ENCODE measurements at regions not wholly inside any gene's neighbourhood (a gene's known extent, or its start where the extent isn't known, plus 50 kb on each side); places are given as distances from the start of the nearest gene placed in this dataset.

DNA sequence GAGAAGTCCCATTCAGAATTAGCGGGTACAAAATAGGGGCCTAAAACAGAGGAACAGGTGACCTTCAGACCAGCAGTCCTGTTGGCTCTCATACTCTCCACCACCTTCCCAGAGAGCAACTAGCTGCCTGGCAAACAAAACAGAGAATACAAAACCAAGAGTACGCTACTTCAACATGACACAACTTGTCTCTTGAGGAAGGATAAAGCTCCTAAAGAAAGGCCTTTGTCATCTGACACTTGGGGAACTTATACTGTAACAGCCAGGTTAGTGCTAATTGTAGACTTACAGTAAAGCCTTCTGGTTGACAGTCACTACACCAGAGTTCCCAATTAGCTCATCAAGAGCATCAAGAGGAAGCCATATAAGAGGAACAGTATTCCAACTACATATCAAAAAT is 282.1 kb upstream of the NT5C1B start:
- ATAC-seq: peak; percentile 87

DNA sequence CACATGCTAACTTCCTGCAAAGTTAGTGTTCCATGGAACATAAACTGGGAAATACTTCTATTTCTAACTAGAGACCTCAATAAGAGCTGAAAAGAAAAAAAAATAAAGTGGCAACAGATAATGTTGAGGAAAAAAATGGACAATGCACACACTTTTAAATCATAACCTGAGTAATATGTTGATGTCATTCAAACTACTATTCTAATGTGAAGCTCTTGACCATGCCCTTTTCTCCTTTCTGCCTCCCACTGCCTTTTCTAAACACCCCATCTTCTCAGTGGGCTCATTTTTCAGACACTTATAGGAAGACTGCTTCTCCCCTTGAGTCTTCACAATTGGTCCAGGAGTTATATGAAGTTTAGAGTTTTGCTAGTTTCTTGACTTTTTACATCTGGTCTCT is 280.9 kb upstream of the NT5C1B start:
- no peak for ATAC-seq

DNA sequence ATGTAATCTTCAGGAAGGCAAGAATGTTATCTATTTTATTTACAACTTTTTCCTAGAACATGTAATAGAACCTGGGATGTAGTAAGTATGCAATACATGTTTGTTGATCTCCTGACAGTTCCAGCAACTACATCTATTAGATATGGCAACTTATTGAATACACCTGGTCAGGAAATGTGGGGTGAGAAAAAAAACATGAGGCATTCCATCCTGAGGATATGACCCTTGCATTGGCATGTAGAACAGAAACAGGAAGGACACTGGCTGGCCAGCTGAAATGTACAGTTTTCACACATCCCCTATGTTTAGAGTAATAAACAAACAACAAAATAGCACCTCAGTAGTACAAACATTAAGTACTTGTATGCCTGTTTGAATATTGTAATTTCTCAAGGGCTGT is 272.6 kb upstream of the NT5C1B start:
- ATAC-seq: no peak

DNA sequence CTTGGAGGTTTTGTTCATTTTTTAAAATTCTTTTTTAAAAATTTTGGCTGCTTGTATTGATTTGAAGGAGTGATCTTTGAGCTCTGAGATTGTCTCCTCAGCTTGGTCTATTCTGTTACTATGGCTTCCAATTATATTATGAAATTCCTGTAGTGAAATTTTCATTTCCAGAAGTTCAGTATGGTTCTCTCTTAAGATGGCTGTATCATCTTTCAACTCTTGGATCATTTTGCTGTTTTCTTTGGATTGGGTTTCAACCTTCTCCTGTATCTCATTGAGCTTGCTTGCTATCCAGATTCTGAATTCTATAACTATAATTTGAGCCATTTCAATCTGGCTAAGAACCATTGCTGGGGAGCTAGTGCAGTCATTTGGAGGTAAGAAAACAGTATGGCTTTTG is 270.8 kb upstream of the NT5C1B start:
- ATAC-seq: no peak

- no peak for ATAC-seq
Observed at GRCh38 chr2:18856765-18857164, 267.4 kb upstream of the NT5C1B start.

DNA sequence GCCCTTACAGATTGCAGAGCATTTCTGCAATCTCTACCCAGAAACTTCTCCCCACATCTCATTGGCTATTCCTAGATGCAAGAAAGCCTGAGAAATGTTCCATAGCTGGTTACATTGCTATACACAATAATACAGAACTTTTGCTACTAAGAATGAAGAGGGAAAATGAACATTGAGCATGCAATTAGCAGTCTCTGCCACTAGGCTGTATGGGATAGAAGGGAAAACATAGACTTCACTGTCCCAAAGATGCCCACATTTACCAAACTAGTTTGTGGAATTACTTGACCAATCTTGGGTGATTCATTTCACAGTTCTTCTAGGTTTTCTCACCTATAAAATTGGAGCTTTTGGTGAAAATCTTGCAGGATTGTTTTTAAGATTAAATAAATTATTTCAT is 265.7 kb upstream of the NT5C1B start:
- no peak for ATAC-seq

DNA sequence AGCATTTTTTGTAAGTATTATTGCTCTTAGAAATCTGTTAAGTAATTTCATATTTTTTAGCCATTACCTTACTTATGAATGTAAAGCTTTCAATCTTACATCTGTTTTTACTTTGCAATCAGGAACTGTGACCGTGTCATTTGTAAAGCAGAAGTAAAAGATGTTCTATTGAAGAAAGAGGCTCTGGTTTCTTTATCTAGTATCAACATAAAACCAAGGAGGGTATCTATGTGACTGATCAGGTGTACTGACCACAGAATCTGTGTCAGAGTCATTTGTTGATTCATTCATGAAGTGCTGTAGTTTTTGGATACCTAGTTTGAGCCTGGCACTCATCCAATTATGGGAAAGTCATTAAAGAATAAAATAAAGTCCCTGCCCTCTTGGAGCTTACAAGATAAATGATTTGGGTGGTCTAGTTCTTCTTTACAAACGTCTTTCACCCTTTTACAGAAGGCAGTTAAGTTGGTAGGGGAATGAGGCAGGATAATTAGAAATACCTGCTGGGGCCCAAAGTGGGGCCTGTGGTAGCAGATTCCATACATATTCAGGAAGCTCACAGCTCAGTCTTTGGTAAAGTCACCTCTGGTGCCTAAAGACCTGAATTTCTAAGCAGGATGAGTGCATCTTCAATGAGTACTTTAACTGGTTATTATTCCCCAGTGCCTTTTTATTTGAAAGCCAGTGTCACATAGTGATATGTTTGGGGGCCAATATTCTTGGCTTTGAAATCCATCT is 260.6 kb upstream of the NT5C1B start:
- ATAC-seq: no peak

GRCh38 chr2:18848646-18849045 is 259.3 kb upstream of the NT5C1B start:
- ATAC-seq: no peak

- no peak for ATAC-seq
Observed at GRCh38 chr2:18845854-18846445, 256.6 kb upstream of the NT5C1B start.

DNA sequence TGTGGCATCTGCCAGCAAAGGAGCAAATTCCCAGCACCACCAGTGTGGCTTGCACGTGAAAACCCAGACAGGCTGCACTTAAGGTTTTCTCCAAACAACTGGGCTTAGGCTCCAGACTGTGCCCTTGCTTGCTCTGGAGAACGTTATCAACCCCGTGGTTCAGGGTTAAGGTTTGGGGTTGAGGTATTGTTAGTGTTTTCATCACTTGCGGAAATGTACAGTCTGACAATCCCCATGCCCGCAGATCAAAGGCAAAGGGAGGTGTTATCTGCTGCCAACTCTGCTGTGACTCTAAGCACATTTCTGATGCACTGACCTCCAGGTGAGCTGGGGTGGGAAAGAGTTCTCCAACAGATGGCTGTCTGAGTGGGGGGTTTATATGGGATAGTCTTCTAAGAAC is 253.5 kb upstream of the NT5C1B start:
- no peak for ATAC-seq

DNA sequence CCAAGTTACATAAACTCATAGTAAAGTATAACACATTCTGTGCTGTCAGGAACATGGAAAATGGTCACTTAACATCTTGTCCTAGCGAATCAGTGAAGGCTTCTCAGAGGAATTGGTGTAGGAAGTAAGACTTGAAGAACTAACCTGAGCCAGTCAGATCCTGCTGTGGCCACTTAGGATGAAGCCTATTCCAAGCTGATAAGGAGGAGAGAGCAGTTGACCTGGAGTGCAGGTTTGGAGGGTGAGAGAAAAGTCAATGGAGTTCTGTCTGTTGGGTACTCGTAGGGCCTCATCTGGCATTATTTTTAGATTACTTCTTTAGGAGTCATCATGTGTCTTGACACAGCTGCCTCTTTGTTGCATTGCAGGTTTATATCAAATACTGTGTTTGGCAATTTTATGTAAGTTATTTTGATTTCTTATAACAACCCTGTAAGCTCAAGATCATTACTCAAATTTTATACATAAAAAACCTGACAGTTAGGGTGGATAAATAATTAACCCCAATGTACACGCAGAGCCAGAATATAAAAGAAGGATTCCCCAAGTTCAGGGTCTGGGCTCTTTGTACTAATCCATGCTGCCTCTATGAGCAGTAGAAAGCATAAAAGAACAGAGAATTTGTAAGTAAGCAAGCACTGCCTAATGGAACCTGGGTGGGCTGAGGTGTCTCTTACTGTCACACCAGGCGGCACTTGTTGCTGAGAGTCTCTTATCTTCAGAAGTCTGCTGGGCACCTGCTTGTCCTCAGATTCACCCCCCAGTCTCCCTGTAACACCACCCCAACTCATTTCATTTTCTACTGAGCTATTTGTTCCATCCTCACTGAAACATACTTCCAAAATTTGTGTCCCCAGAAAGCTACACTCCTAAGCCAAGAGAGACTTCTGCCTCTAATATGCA is 252.1 kb upstream of the NT5C1B start:
- ATAC-seq: no peak

GRCh38 chr2:18837240-18837639 is 247.9 kb upstream of the NT5C1B start:
- ATAC-seq: no peak

DNA sequence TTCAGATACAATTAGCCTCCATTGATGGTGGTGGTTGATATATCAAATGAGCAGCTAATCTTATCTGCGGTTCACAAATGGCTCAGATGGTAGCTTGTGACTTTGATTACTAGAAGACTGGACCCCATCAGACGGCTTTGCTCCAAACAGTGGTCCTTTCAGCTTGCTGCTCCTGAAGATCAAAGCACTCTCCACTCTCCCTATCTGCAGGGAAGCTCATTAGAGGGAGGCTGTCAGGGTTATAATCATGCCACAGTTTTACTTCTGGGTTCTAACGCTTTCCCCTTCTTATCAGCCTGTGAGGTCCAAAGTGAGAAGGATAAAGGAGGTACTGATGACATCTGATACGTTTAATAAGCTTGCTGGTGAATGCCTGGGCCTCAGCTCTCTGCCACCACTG is 247.1 kb upstream of the NT5C1B start:
- ATAC-seq: no peak

GRCh38 chr2:18835787-18836186 is 246.4 kb upstream of the NT5C1B start:
- no peak for ATAC-seq

- ATAC-seq: peak; percentile 59
Observed at GRCh38 chr2:18834341-18834740, 245.0 kb upstream of the NT5C1B start.

DNA sequence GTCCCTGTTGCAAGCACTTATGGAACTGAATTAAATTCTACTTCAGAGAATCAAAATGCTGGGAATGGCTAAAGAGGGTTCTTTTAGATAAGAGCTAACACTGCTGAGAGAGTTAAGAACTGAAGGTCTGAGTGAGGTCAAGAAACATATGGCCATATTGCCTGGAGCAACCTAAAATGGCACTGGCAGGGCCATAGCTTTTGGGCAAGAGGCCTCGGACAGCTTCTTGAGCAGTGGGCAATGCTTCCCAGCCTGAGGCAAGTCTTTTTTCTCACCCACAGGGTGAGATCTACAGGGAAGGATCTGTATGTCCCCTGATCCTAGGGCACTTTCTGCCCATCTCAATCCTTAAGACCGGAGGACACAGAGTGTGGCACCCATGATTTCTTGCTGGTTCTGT is 244.6 kb upstream of the NT5C1B start:
- no peak for ATAC-seq

DNA sequence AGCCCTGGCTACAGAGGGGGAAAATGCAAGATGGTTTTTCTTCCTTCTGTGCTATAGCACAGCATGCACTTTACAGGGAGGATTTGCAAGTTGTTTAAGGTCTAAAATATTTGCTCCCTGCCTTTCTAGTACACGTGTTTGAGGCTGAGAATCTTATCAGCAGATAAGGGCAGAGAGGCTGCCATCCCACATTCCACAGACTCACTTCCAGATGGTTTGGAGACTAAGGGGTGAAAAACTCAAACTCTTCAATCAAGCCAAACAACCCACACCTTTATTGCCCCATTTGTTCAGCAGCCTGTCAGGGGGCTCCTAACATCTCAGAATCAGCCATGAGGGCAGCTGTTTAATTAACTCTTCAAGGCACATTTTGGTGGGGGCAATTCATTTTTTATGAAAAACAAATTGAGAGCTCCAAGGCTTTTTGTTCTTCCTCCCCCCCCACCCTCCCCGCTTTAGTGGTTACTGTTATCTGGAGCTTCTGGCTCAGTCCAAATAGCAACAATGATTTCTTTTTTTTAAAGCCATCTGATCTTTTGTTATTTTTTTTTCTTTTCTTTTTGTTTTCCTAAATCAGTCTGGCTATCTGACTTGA is 242.6 kb upstream of the NT5C1B start:
- no peak for ATAC-seq

- no peak for ATAC-seq
Observed at GRCh38 chr2:18830962-18831361, 241.6 kb upstream of the NT5C1B start.

- no peak for ATAC-seq
Observed at GRCh38 chr2:18829976-18830375, 240.6 kb upstream of the NT5C1B start.

DNA sequence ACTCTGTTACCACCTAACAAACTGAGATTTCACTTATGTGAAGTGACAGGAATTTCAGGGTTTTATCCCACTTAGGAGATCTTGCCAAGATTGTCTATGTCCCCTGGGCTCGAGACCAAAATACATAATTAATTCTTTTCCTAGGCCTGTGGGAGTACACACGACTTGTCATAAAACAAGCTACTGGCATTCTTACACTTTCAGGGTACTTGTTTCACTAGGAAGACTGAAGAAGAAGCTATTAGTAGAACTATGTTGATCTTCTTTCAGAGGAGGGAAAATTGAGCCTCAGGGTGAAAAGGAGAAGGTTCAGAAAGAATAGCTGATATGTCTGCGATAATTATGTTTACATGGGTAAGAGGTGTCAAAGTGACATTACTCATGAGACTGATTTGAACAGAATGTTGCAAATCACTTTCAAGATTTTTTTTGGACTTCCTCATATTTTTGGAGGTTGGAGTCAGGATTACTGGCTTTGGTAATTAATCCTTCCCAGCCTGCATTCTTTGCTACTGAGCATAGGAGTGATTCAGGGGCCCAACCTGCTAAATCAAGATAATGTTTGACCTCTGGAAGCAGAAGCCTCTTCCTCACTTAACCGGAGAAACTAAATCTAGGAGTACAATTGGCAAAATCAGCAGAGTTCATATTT is 240.0 kb upstream of the NT5C1B start:
- ATAC-seq: peak; percentile 77

GRCh38 chr2:18828296-18828695 is 238.9 kb upstream of the NT5C1B start:
- ATAC-seq: no peak

GRCh38 chr2:18825838-18826237 is 236.5 kb upstream of the NT5C1B start:
- ATAC-seq: no peak

- no peak for ATAC-seq
Observed at GRCh38 chr2:18824915-18825314, 235.5 kb upstream of the NT5C1B start.

Data from esophagus mucosa (tissue), 1 donor.